ENCODE measurements at regions not wholly inside any gene's neighbourhood (a gene's known extent, or its start where the extent isn't known, plus 50 kb on each side); places are given as distances from the start of the nearest gene placed in this dataset.

GRCh38 chr5:159456261-159456660, 126.0 kb upstream of the IL12B start:
- Histone ChIP-seq H3K4me3 (ENCODE audit: insufficient read depth, low read depth, low read length) (no peak overlapping the region), H3K27me3 (ENCODE audit: control insufficient read depth, insufficient read depth, low read length) (no peaks in the 10 kb centered on the region), H3K36me3 (replicated peaks; ENCODE audit: control insufficient read depth, insufficient read depth, low read length) (no peaks in the 10 kb centered on the region)
- DNase-seq: no peak

GRCh38 chr5:159456722-159457465, 126.6 kb upstream of the IL12B start:
- DNase-seq: no peak

GRCh38 chr5:159458217-159458711, 128.0 kb upstream of the IL12B start:
- Histone ChIP-seq H3K27me3 (ENCODE audit: control insufficient read depth, insufficient read depth, low read length) (no peaks in the 10 kb centered on the region), H3K36me3 (replicated peaks; ENCODE audit: control insufficient read depth, insufficient read depth, low read length) (no peaks in the 10 kb centered on the region), H3K4me3 (ENCODE audit: insufficient read depth, low read depth, low read length) (no peak overlapping the region)
- no peak for DNase-seq

More at GRCh38 chr5:159456722-159457465, 126.6 kb upstream of the IL12B start:
- Histone ChIP-seq H3K36me3 (replicated peaks; ENCODE audit: control insufficient read depth, insufficient read depth, low read length) (no peaks in the 10 kb centered on the region), H3K27me3 (ENCODE audit: control insufficient read depth, insufficient read depth, low read length) (no peaks in the 10 kb centered on the region), H3K4me3 (ENCODE audit: insufficient read depth, low read depth, low read length) (no peak overlapping the region)

GRCh38 chr5:159459132-159459627, 128.9 kb upstream of the IL12B start:
- Histone ChIP-seq H3K36me3 (replicated peaks; ENCODE audit: control insufficient read depth, insufficient read depth, low read length) (no peaks in the 10 kb centered on the region), H3K27me3 (ENCODE audit: control insufficient read depth, insufficient read depth, low read length) (no peaks in the 10 kb centered on the region)

GRCh38 chr5:159459951-159460538, 129.8 kb upstream of the IL12B start:
- Histone ChIP-seq H3K36me3 (replicated peaks; ENCODE audit: control insufficient read depth, insufficient read depth, low read length) (no peaks in the 10 kb centered on the region), H3K27me3 (ENCODE audit: control insufficient read depth, insufficient read depth, low read length) (no peaks in the 10 kb centered on the region), H3K4me3 (ENCODE audit: insufficient read depth, low read depth, low read length) (no peak overlapping the region)
- DNase-seq: no peak

More at GRCh38 chr5:159459132-159459627, 128.9 kb upstream of the IL12B start:
- no peak overlapping the region for H3K4me3 ChIP-seq (ENCODE audit: insufficient read depth, low read depth, low read length)
- no peak for DNase-seq

- H3K27me3 ChIP-seq (ENCODE audit: control insufficient read depth, insufficient read depth, low read length): no peaks in the 10 kb centered on the region
- H3K4me3 ChIP-seq (ENCODE audit: insufficient read depth, low read depth, low read length): no peak overlapping the region
- DNase-seq: no peak
- no peaks in the 10 kb centered on the region for H3K36me3 ChIP-seq (replicated peaks; ENCODE audit: control insufficient read depth, insufficient read depth, low read length)
Measured at GRCh38 chr5:159463590-159464321, 133.5 kb upstream of the IL12B start.

GRCh38 chr5:159465604-159466003, 135.3 kb upstream of the IL12B start:
- no peaks in the 10 kb centered on the region for H3K36me3 ChIP-seq (replicated peaks; ENCODE audit: control insufficient read depth, insufficient read depth, low read length)
- H3K4me3 ChIP-seq (ENCODE audit: insufficient read depth, low read depth, low read length): no peak overlapping the region
- no peak for DNase-seq
- H3K27me3 ChIP-seq (ENCODE audit: control insufficient read depth, insufficient read depth, low read length): no peaks in the 10 kb centered on the region

GRCh38 chr5:159467666-159468065, 137.4 kb upstream of the IL12B start:
- DNase-seq: no peak
- H3K27me3 ChIP-seq (ENCODE audit: control insufficient read depth, insufficient read depth, low read length): no peaks in the 10 kb centered on the region
- no peaks in the 10 kb centered on the region for H3K36me3 ChIP-seq (replicated peaks; ENCODE audit: control insufficient read depth, insufficient read depth, low read length)
- no peak overlapping the region for H3K4me3 ChIP-seq (ENCODE audit: insufficient read depth, low read depth, low read length)

GRCh38 chr5:159469496-159470372, 139.4 kb upstream of the IL12B start:
- no peaks in the 10 kb centered on the region for H3K36me3 ChIP-seq (replicated peaks; ENCODE audit: control insufficient read depth, insufficient read depth, low read length)
- no peaks in the 10 kb centered on the region for H3K27me3 ChIP-seq (ENCODE audit: control insufficient read depth, insufficient read depth, low read length)
- DNase-seq: no peak

GRCh38 chr5:159471904-159472303, 141.6 kb upstream of the IL12B start:
- no peak for DNase-seq

More at GRCh38 chr5:159469496-159470372, 139.4 kb upstream of the IL12B start:
- H3K4me3 ChIP-seq (ENCODE audit: insufficient read depth, low read depth, low read length): no peak overlapping the region

GRCh38 chr5:159475026-159475425, 144.7 kb upstream of the IL12B start:
- DNase-seq: no peak
- no peaks in the 10 kb centered on the region for H3K27me3 ChIP-seq (ENCODE audit: control insufficient read depth, insufficient read depth, low read length)
- no peak overlapping the region for H3K4me3 ChIP-seq (ENCODE audit: insufficient read depth, low read depth, low read length)
- H3K36me3 ChIP-seq (replicated peaks; ENCODE audit: control insufficient read depth, insufficient read depth, low read length): no peaks in the 10 kb centered on the region

More at GRCh38 chr5:159471904-159472303, 141.6 kb upstream of the IL12B start:
- H3K4me3 ChIP-seq (ENCODE audit: insufficient read depth, low read depth, low read length): no peak overlapping the region
- H3K36me3 ChIP-seq (replicated peaks; ENCODE audit: control insufficient read depth, insufficient read depth, low read length): no peaks in the 10 kb centered on the region
- H3K27me3 ChIP-seq (ENCODE audit: control insufficient read depth, insufficient read depth, low read length): no peaks in the 10 kb centered on the region

- Histone ChIP-seq H3K4me3 (ENCODE audit: insufficient read depth, low read depth, low read length) (no peak overlapping the region), H3K36me3 (replicated peaks; ENCODE audit: control insufficient read depth, insufficient read depth, low read length) (no peaks in the 10 kb centered on the region), H3K27me3 (ENCODE audit: control insufficient read depth, insufficient read depth, low read length) (no peaks in the 10 kb centered on the region)
- DNase-seq: no peak
Measured at GRCh38 chr5:159478950-159479349, 148.7 kb upstream of the IL12B start.

- DNase-seq: no peak
- Histone ChIP-seq H3K4me3 (ENCODE audit: insufficient read depth, low read depth, low read length) (no peak overlapping the region), H3K27me3 (ENCODE audit: control insufficient read depth, insufficient read depth, low read length) (no peaks in the 10 kb centered on the region), H3K36me3 (replicated peaks; ENCODE audit: control insufficient read depth, insufficient read depth, low read length) (no peaks in the 10 kb centered on the region)
Measured at GRCh38 chr5:159480849-159481248, 150.6 kb upstream of the IL12B start.

GRCh38 chr5:159481751-159482150, 151.5 kb upstream of the IL12B start:
- H3K36me3 ChIP-seq (replicated peaks; ENCODE audit: control insufficient read depth, insufficient read depth, low read length): no peaks in the 10 kb centered on the region
- DNase-seq: no peak
- no peaks in the 10 kb centered on the region for H3K27me3 ChIP-seq (ENCODE audit: control insufficient read depth, insufficient read depth, low read length)
- no peak overlapping the region for H3K4me3 ChIP-seq (ENCODE audit: insufficient read depth, low read depth, low read length)

Data from H7 (cell line).